Keratinocyte (primary cell): ENCODE measurements at regions not wholly inside any gene's neighbourhood (a gene's known extent, or its start where the extent isn't known, plus 50 kb on each side); places are given as distances from the start of the nearest gene placed in this dataset.

Source experiments
- EZH2 ChIP-seq: IDR thresholded peaks from one replicate; pipeline ENCODE4 v1.6.1; 2012; ENCODE audit warnings: inconsistent platforms, mild to moderate bottlenecking, low read length, moderate library complexity
- TF ChIP-seq, protein P1 (sequence below), 3 experiments: IDR thresholded peaks in 1 of 3; conservative IDR thresholded peaks in 1 of 3; optimal IDR thresholded peaks in 1 of 3; 2 replicates in 2 of 3; 3 replicates in 1 of 3; pipeline versions ENCODE3 to v1.5.1; 2011; ENCODE audit warnings: low read length in 3 of 3, mild to moderate bottlenecking in 3 of 3, moderate library complexity in 2 of 3, control low read depth in 1 of 3, inconsistent platforms in 1 of 3; ENCODE audit not compliant: insufficient read depth in 2 of 3; ENCODE audit errors: extremely low read depth in 1 of 3

DNA sequence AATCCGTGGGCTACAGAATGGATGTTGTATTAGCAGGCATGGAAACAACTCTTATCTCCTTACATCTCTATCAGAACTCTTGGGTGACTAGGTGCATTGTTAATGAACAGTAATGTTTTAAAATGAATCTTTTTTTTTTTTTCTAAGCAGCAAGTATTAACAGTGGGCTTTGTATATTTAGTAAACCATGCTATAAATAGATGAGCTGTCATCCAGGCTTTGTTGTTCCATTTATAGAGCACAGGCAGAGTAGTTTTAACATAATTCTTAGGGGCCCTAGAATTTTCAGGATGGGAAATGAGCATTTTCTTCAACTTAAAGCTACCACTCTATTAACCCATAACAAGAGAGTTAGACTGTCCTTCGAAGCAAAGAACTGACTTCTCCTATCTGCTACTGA, 233.7 kb upstream of the ADAMTSL1 start:
- TF ChIP-seq, protein P1, sequence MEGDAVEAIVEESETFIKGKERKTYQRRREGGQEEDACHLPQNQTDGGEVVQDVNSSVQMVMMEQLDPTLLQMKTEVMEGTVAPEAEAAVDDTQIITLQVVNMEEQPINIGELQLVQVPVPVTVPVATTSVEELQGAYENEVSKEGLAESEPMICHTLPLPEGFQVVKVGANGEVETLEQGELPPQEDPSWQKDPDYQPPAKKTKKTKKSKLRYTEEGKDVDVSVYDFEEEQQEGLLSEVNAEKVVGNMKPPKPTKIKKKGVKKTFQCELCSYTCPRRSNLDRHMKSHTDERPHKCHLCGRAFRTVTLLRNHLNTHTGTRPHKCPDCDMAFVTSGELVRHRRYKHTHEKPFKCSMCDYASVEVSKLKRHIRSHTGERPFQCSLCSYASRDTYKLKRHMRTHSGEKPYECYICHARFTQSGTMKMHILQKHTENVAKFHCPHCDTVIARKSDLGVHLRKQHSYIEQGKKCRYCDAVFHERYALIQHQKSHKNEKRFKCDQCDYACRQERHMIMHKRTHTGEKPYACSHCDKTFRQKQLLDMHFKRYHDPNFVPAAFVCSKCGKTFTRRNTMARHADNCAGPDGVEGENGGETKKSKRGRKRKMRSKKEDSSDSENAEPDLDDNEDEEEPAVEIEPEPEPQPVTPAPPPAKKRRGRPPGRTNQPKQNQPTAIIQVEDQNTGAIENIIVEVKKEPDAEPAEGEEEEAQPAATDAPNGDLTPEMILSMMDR (optimal IDR thresholded peaks at IDR 0.05 in 1 of 3, IDR thresholded peaks at IDR 0.05 in 1 of 3, conservative IDR thresholded peaks at IDR 0.05 in 1 of 3; ENCODE audit: extremely low read depth in 1 of 3, insufficient read depth in 2 of 3, low read length in 3 of 3), result no peak
- no peak for TF ChIP-seq EZH2
